Fibroblast of lung (primary cell): ENCODE measurements at regions not wholly inside any gene's neighbourhood (a gene's known extent, or its start where the extent isn't known, plus 50 kb on each side); places are given as distances from the start of the nearest gene placed in this dataset.

Experiments
- EZH2 ChIP-seq: IDR thresholded peaks from 2 replicates; pipeline ENCODE4 v1.5.1; 2012; ENCODE audit warnings: low read length, control low read depth, mild to moderate bottlenecking; ENCODE audit errors: missing control alignments
- TF ChIP-seq, protein P1 (sequence below), 2 donors: IDR thresholded peaks in 1 of 2; conservative IDR thresholded peaks in 1 of 2; 1 replicate in 1 of 2; 2 replicates in 1 of 2; pipeline ENCODE4 v1.5.1; 2011 to 2012; ENCODE audit warnings: low read length in 2 of 2, control low read depth in 1 of 2, inconsistent platforms in 1 of 2, low read depth in 1 of 2, mild to moderate bottlenecking in 1 of 2

DNA sequence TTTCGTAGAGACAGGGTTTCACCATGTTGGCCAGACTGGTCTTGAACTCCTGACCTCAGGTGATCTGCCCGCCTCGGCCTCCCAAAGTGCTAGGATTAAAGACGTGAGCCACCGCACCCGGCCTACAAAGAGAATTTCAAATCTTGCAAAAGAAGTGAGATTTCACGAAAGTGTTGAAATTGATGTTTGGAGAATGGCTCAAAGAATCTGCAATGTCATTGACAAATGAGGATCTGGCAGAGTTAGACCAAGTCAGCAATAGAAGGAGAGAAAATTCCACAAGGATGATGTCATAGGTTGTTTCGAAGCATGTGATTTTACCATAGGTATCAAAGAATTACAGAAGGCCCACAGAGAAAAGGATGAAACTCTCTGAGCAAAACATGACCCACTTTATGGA lies 71.7 kb downstream of the LYZL2 start:
- no peak for TF ChIP-seq EZH2
- TF ChIP-seq, protein P1, sequence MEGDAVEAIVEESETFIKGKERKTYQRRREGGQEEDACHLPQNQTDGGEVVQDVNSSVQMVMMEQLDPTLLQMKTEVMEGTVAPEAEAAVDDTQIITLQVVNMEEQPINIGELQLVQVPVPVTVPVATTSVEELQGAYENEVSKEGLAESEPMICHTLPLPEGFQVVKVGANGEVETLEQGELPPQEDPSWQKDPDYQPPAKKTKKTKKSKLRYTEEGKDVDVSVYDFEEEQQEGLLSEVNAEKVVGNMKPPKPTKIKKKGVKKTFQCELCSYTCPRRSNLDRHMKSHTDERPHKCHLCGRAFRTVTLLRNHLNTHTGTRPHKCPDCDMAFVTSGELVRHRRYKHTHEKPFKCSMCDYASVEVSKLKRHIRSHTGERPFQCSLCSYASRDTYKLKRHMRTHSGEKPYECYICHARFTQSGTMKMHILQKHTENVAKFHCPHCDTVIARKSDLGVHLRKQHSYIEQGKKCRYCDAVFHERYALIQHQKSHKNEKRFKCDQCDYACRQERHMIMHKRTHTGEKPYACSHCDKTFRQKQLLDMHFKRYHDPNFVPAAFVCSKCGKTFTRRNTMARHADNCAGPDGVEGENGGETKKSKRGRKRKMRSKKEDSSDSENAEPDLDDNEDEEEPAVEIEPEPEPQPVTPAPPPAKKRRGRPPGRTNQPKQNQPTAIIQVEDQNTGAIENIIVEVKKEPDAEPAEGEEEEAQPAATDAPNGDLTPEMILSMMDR (conservative IDR thresholded peaks at IDR 0.05 in 1 of 2, IDR thresholded peaks at IDR 0.05 in 1 of 2; ENCODE audit: low read depth in 1 of 2, low read length in 2 of 2) = no peak
